ENCODE measurements at regions not wholly inside any gene's neighbourhood (a gene's known extent, or its start where the extent isn't known, plus 50 kb on each side); places are given as distances from the start of the nearest gene placed in this dataset.

DNA sequence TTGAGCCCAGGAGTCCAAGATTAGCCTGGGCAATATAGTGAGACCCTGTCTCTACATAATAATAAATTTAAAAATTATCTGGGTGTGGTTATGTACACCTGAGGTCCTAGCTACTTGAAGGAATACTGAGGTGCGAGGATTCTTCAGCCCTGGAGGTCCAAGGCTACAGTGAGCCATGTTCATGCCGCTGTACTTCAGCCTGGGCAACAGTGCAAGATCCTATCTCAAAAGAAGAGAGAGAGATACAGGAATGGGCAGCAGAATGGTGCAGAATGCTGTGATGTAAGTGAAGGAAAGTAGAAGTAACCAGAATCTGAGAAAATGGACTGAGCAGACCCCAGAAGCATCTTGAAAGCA lies 62.7 kb upstream of the EXOC4 start:
- Histone ChIP-seq H3K9me3 (ENCODE audit: low read depth) (no peaks in the 10 kb centered on the region), H3K27ac (no peak overlapping the region), H3K4me3 (no peak overlapping the region), H3K36me3 (no peaks in the 10 kb centered on the region), H3K4me1 (ENCODE audit: low read depth) (no peaks in the 10 kb centered on the region), H3K27me3 (no peaks in the 10 kb centered on the region)
- TF ChIP-seq, protein P1, sequence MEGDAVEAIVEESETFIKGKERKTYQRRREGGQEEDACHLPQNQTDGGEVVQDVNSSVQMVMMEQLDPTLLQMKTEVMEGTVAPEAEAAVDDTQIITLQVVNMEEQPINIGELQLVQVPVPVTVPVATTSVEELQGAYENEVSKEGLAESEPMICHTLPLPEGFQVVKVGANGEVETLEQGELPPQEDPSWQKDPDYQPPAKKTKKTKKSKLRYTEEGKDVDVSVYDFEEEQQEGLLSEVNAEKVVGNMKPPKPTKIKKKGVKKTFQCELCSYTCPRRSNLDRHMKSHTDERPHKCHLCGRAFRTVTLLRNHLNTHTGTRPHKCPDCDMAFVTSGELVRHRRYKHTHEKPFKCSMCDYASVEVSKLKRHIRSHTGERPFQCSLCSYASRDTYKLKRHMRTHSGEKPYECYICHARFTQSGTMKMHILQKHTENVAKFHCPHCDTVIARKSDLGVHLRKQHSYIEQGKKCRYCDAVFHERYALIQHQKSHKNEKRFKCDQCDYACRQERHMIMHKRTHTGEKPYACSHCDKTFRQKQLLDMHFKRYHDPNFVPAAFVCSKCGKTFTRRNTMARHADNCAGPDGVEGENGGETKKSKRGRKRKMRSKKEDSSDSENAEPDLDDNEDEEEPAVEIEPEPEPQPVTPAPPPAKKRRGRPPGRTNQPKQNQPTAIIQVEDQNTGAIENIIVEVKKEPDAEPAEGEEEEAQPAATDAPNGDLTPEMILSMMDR (IDR thresholded peaks at IDR 0.05; ENCODE audit: low read depth, low read length) = no peak
- no peak for DNase-seq (ENCODE audit: low read depth in 1 of 2, low spot score in 1 of 2)

DNA sequence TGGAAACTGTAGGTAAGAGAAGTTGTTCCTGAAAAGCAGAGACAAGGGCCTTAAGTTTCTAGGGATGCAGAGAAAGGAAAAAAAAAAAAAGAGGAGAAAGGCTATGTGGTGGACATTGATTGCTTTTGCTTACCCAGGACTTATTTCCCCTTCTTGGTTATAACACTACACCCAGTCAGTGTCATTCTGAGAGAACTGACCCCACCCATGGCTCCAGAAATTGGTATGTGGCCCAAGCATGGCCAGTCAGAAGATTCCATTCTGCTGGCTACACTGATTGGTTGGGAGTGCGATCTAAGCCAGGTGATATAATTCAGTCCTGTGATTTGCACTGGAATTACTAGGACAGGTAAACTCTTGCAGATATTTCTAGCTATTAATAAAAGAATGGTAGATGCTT lies 62.2 kb upstream of the EXOC4 start:
- Histone ChIP-seq H3K27me3 (no peaks in the 10 kb centered on the region), H3K4me1 (ENCODE audit: low read depth) (no peaks in the 10 kb centered on the region), H3K36me3 (no peaks in the 10 kb centered on the region), H3K9me3 (ENCODE audit: low read depth) (no peaks in the 10 kb centered on the region), H3K27ac (no peak overlapping the region), H3K4me3 (no peak overlapping the region)
- TF ChIP-seq, protein P1 (IDR thresholded peaks at IDR 0.05; ENCODE audit: low read depth, low read length) = no peak
- no peak for DNase-seq (ENCODE audit: low read depth in 1 of 2, low spot score in 1 of 2)

DNA sequence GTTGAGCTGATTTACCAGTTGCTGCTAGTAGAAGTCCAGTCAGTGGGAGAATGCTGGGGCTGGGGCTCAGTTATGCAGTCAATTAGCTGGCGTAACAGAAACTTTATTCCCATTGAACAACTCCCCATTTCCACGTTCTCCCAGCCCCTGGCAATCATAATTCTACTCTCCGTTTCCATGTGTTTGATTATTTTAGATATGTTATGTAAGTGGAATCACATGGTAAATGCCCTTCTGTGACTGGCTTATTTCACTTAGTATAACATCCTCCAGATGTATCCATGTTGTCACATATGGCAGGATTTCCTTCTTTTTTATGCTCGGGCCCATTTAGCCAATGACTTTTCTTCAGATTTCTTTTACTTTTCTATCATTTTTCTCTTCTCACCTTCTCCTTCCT lies 61.1 kb upstream of the EXOC4 start:
- TF ChIP-seq, protein P1 (IDR thresholded peaks at IDR 0.05; ENCODE audit: low read depth, low read length) = no peak
- H3K9me3 ChIP-seq (ENCODE audit: low read depth) = no peaks in the 10 kb centered on the region
- H3K27ac ChIP-seq = no peak overlapping the region
- DNase-seq (ENCODE audit: low read depth in 1 of 2, low spot score in 1 of 2) = no peak
- no peaks in the 10 kb centered on the region for H3K27me3 ChIP-seq
- H3K4me3 ChIP-seq = no peak overlapping the region
- H3K4me1 ChIP-seq (ENCODE audit: low read depth) = no peaks in the 10 kb centered on the region
- no peaks in the 10 kb centered on the region for H3K36me3 ChIP-seq

DNA sequence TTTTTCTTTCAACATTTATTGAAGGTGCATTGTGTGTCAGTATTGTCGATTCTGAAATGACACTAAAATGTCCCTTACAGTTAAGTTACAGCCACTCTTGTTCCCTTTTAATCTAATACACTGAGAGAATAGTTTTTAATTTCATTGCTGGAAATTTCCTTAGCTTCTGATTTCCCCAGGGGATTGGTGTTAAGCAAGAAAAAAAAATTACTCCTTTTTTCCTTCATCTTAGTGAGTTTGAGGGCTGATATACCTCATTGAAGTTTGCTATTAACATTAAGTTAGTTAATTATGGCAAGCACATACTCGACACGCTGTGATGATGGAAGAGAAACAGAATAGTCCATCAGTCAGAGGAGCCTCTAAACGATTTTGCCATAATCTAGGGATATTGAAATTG lies 57.0 kb upstream of the EXOC4 start:
- H3K4me3 ChIP-seq = no peak overlapping the region
- no peaks in the 10 kb centered on the region for H3K4me1 ChIP-seq (ENCODE audit: low read depth)
- H3K27me3 ChIP-seq = peaks cover 8% of the 10 kb centered on the region
- TF ChIP-seq, protein P1 (IDR thresholded peaks at IDR 0.05; ENCODE audit: low read depth, low read length) = no peak
- no peak overlapping the region for H3K27ac ChIP-seq
- H3K9me3 ChIP-seq (ENCODE audit: low read depth) = no peaks in the 10 kb centered on the region
- DNase-seq (ENCODE audit: low read depth in 1 of 2, low spot score in 1 of 2) = no peak
- no peaks in the 10 kb centered on the region for H3K36me3 ChIP-seq

DNA sequence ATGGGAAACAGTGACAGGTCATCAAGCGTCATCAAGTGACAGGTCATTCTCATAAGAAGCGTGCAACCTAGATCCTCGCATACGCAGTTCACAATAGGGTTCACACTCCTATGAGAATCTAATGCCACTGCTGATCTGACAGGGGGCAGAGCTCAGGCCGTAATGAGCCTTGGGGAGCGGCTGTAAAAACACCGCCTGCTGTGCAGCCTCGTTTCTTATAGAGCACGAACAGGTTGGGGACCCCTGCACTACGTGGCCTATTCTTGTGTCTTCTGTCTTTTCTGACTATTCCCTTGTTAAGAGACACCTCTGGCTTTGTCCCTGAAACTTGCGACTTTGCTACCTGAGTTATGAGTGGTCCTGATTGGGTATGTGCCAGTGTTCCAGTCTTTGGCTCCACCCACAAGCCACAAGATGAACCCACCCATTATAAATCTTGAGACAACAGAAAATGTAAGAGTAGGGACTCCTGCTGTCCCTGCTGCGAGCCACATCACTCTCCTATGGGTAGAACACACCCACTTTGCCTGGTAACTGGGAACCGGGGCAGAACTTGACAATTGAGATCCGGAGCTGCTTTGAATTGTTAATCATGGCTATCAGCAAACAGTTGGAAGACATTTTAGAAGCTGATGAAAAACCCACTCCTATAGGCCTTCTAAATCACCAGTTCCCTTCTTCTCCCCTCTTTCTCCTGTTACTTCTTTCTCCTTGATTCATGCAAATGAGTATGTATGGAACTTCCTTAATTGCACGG lies 55.8 kb upstream of the EXOC4 start:
- Histone ChIP-seq H3K4me3 (no peak overlapping the region), H3K9me3 (ENCODE audit: low read depth) (no peaks in the 10 kb centered on the region), H3K4me1 (ENCODE audit: low read depth) (no peaks in the 10 kb centered on the region), H3K27me3 (peaks cover 8% of the 10 kb centered on the region), H3K36me3 (no peaks in the 10 kb centered on the region), H3K27ac (no peak overlapping the region)
- TF ChIP-seq, protein P1 (IDR thresholded peaks at IDR 0.05; ENCODE audit: low read depth, low read length) = no peak
- DNase-seq (ENCODE audit: low read depth in 1 of 2, low spot score in 1 of 2) = no peak
